ENCODE measurements at regions not wholly inside any gene's neighbourhood (a gene's known extent, or its start where the extent isn't known, plus 50 kb on each side); places are given as distances from the start of the nearest gene placed in this dataset.

DNA sequence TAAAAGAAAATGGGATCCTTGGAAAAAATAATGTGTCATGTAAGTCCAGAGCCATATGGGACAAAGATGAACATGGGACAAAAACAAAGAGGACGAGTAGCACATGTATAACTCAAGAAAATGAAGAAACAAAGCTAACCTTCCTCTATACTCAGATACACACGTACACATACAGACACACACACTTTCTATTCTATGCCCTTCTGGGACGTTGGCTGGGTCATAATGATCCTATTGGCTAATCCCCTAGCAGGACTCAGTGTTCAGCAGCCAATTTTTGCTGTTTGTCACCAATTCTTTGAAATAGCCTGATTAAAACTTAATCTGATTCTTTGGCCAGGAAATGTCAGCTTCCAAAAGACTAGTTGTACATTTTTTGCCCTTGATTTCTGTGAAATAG, 189.4 kb upstream of the FOXG1 start:
- H3K27ac Mint-ChIP-seq: no peak overlapping the region
- H3K36me3 Mint-ChIP-seq (ENCODE audit: low read depth): no peaks in the 10 kb centered on the region
- H3K27me3 Mint-ChIP-seq (ENCODE audit: low read depth): no peaks in the 10 kb centered on the region
- no peak overlapping the region for H3K4me3 Mint-ChIP-seq
- no peaks in the 10 kb centered on the region for H3K4me1 Mint-ChIP-seq (ENCODE audit: low read depth)
- peaks cover 34% of the 10 kb centered on the region for H3K9me3 Mint-ChIP-seq

DNA sequence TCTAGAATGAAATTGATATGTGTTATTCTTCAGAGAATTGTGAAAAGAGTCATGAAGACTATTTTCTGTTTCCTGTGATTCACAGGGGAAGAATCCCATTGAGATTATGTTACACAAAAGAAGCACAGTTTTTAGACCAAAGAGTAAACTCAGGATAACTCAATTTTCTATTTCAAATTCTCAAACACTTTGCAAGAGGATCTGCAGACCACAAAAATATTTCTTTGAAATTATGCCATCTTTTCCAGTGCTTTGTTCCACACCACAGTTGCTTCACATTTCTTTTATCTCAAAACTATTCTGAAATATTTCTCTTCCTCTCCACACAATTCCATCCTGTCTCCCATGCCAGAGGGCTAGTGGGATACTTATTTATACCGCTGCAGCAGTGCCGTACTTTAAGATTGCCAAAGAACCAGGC, 188.9 kb upstream of the FOXG1 start:
- H3K27ac Mint-ChIP-seq: no peak overlapping the region
- no peaks in the 10 kb centered on the region for H3K27me3 Mint-ChIP-seq (ENCODE audit: low read depth)
- no peak overlapping the region for H3K4me3 Mint-ChIP-seq
- no peaks in the 10 kb centered on the region for H3K36me3 Mint-ChIP-seq (ENCODE audit: low read depth)
- peaks cover 29% of the 10 kb centered on the region for H3K9me3 Mint-ChIP-seq
- H3K4me1 Mint-ChIP-seq (ENCODE audit: low read depth): no peaks in the 10 kb centered on the region

DNA sequence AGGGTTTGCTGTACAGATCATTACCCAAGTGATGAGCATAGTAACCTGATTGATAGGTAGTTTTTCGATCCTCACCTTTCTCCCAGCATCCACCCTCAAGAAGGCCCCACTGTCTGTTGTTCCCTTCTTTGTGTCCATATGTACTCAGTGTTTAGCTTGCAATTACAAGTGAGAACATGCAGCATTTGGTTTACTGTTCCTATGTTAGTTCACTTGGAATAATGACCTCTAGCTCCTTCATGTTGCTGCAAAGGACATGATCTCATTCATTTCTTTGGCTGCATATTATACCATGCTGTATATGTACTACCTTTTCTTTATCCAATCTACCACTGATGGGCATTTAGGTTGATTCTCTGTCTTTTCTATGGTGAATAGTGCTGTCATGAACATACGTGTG, 181.6 kb upstream of the FOXG1 start:
- no peaks in the 10 kb centered on the region for H3K36me3 Mint-ChIP-seq (ENCODE audit: low read depth)
- no peak overlapping the region for H3K27ac Mint-ChIP-seq
- peaks cover 35% of the 10 kb centered on the region for H3K9me3 Mint-ChIP-seq
- H3K27me3 Mint-ChIP-seq (ENCODE audit: low read depth): no peaks in the 10 kb centered on the region
- no peak overlapping the region for H3K4me3 Mint-ChIP-seq
- H3K4me1 Mint-ChIP-seq (ENCODE audit: low read depth): no peaks in the 10 kb centered on the region

DNA sequence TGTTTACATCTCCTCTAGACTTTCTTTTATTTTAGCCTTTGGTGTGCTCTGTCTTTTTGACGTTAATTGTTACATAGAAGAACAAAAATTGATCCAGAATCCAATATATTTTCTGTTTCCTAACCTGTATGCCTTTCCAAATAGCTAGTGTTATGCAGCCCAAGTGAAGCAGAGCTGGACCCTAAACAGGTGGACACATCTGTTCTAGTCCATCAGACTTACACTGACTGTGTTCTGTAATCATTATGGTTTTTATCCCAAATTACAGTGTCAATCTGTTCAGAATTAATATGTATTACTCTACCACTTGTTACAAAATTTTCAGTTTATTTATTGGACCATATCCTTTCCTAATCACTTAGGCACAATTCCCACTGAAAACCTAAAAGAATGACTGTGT, 176.8 kb upstream of the FOXG1 start:
- Mint-ChIP-seq H3K36me3 (ENCODE audit: low read depth) (no peaks in the 10 kb centered on the region), H3K9me3 (peaks cover 30% of the 10 kb centered on the region), H3K27me3 (ENCODE audit: low read depth) (no peaks in the 10 kb centered on the region), H3K4me1 (ENCODE audit: low read depth) (no peaks in the 10 kb centered on the region), H3K4me3 (no peak overlapping the region), H3K27ac (no peak overlapping the region)

DNA sequence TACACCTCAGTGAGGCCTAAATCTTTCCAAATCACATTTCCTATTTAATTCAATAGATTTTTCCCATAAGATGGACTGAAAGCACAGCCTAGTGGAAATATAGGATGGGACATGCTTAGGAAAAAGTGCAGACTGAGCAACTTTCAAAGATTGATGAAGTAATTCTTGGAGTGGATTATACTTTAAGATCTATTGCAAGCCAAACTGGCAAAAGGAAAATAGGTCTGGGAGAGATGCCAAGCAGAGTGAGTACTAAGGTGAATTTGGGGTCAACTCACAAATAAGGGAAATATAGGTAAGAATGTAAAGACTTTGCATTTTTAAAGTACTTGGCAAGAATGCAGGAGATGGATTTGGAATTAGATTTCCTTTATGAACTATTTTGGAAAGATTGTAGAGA, 170.2 kb upstream of the FOXG1 start:
- no peaks in the 10 kb centered on the region for H3K36me3 Mint-ChIP-seq (ENCODE audit: low read depth)
- no peaks in the 10 kb centered on the region for H3K27me3 Mint-ChIP-seq (ENCODE audit: low read depth)
- no peak overlapping the region for H3K4me3 Mint-ChIP-seq
- H3K9me3 Mint-ChIP-seq: peaks cover 22% of the 10 kb centered on the region
- H3K4me1 Mint-ChIP-seq (ENCODE audit: low read depth): no peaks in the 10 kb centered on the region
- H3K27ac Mint-ChIP-seq: no peak overlapping the region

DNA sequence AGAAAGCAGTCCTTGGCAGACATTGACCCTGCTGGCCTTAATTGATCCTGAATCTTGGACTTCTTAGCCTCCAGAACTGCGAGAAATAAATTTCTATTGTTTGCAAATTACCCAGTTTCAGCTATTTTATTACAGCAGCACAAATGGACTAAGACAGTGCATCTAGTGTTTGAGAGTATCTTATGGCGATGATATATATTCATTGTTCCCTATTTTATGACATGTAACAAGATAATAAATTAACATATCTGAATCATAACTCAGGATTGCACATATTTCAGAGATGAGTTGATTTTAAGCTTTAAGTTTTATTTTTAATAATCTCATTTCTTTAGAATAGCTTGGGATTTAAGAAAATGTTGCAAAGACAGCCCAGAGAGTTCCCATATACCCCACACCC, 167.4 kb upstream of the FOXG1 start:
- Mint-ChIP-seq H3K36me3 (ENCODE audit: low read depth) (no peaks in the 10 kb centered on the region), H3K4me3 (no peak overlapping the region), H3K9me3 (peaks cover 16% of the 10 kb centered on the region), H3K27me3 (ENCODE audit: low read depth) (no peaks in the 10 kb centered on the region), H3K4me1 (ENCODE audit: low read depth) (no peaks in the 10 kb centered on the region), H3K27ac (no peak overlapping the region)

DNA sequence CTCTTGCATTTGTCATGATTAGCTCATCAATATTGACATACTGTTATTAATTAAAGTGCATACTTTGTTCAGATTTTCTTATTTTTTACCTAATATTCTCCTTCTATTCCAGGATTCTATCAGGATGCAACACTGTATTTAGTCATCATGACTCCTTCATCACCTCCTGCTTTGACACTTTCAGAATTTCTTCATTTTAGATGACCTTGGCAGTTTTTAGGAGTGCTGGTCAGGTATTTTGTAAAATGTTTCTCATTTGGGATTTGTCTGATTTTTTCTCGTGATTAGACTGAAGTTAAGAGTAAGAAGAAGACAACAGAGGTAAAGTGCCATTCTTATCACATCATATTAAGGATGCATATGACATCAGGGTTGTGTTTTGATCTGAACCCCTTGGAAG, 167.0 kb upstream of the FOXG1 start:
- no peaks in the 10 kb centered on the region for H3K4me1 Mint-ChIP-seq (ENCODE audit: low read depth)
- H3K27me3 Mint-ChIP-seq (ENCODE audit: low read depth): no peaks in the 10 kb centered on the region
- H3K4me3 Mint-ChIP-seq: no peak overlapping the region
- peaks cover 16% of the 10 kb centered on the region for H3K9me3 Mint-ChIP-seq
- H3K27ac Mint-ChIP-seq: no peak overlapping the region
- no peaks in the 10 kb centered on the region for H3K36me3 Mint-ChIP-seq (ENCODE audit: low read depth)

DNA sequence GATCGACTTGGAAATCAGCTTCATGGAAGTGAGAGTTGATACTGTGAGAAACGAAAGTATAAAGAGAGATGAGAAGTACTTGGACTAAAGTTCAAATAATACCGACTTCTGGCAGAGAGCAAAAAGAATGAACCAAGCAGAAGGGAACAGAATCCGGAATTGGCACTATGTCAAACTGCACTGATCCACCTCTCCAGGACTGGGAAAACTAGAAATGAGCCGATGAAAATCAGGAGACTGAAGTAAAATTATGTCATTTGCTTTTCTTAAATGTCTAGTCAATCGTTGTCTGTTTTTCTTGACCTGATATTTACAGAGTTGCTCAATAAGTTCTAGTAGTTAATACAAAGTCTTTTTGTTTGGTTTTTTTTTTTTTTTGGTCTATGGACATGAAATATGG, 163.0 kb upstream of the FOXG1 start:
- Mint-ChIP-seq H3K4me3 (no peak overlapping the region), H3K9me3 (peaks cover 7% of the 10 kb centered on the region), H3K27me3 (ENCODE audit: low read depth) (no peaks in the 10 kb centered on the region), H3K36me3 (ENCODE audit: low read depth) (no peaks in the 10 kb centered on the region), H3K4me1 (ENCODE audit: low read depth) (no peaks in the 10 kb centered on the region), H3K27ac (no peak overlapping the region)

DNA sequence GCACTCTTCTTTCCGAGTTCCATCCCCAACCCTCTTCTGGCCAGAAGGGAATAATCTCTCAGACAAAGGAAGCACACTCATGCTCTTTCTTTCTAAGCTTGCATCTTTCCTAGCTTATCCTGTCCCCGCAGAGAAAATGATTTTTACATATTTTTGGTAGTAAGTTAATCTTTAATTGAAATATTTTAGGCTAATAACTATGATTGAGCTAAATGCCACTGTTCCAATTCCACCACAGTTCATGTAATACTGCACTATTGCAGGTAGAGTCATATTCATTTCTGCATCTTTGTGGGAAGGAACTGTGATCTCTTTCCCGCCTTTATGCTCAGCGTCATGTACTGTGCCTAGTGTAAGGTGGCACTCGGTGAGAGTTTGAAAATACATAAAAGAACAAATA, 158.9 kb upstream of the FOXG1 start:
- Mint-ChIP-seq H3K4me1 (ENCODE audit: low read depth) (no peaks in the 10 kb centered on the region), H3K4me3 (no peak overlapping the region), H3K27me3 (ENCODE audit: low read depth) (no peaks in the 10 kb centered on the region), H3K36me3 (ENCODE audit: low read depth) (no peaks in the 10 kb centered on the region), H3K27ac (no peak overlapping the region), H3K9me3 (peaks cover 2% of the 10 kb centered on the region)

DNA sequence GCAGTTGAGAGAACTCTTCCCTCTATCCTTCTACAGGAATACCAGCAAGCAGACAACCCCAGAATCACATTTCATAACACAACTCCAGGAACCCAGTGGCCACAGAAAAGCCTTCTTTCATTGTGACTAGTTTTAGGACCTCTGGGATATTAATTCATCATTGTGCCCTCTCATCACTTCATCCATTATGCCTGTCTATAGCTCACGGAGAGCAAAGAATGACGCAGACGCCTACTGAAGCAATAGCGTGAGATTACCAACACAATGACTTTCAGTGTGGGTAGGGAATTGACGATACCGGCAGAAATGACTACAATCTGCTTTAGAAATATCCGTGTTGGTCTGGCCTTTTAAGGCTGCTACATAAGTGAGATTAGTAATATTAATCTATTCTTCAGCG, 158.1 kb upstream of the FOXG1 start:
- no peaks in the 10 kb centered on the region for H3K4me1 Mint-ChIP-seq (ENCODE audit: low read depth)

DNA sequence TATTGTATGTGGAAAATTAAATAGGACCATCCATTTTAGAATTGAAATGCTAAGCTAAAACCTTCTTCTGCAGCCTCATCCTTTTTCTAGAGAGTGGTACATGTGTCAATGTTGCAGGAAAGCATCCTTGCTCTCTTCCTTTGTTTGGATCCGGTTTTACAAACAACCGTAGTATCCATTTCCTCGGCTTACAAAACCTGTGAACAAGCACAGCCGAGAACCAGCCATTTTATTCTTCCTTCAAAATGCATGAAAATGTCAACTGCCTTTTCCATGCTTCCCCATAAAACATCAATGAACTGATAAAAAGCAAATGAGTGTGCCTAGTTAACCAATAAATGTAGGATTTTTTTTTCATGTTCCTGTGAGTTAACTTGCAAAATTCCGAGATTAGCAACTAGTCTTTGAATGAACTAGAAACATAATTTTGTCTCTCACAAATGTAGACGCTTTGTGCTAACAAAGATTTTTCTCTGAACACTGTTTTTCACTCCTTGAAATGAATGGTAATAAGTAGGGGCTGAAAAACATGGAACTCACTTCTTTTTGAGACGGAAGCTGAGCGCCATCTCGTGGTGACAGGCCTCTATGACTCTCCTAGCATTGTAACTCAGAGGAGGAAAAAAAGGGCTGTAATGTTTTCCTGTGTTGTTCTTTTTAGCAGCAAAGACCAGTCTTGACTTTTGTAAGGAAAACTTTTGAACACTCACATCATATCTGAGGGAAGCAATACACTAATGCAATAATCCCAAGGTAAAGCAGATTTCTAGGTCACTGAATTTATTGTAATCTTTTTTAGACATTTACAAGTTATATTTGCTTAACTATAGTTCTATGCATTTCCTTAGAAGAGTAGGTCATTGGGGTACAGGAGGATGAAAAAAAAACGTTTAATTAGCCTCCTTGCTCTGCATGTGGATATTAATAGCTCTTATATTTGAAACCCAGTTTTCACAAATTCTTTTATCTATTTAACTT, 157.4 kb upstream of the FOXG1 start:
- H3K27me3 Mint-ChIP-seq (ENCODE audit: low read depth): no peaks in the 10 kb centered on the region
- no peaks in the 10 kb centered on the region for H3K4me1 Mint-ChIP-seq (ENCODE audit: low read depth)
- H3K27ac Mint-ChIP-seq: no peak overlapping the region
- peaks cover 6% of the 10 kb centered on the region for H3K9me3 Mint-ChIP-seq
- no peaks in the 10 kb centered on the region for H3K36me3 Mint-ChIP-seq (ENCODE audit: low read depth)
- no peak overlapping the region for H3K4me3 Mint-ChIP-seq

More for the DNA sequence above, 158.1 kb upstream of the FOXG1 start:
- Mint-ChIP-seq H3K27ac (no peak overlapping the region), H3K27me3 (ENCODE audit: low read depth) (no peaks in the 10 kb centered on the region), H3K36me3 (ENCODE audit: low read depth) (no peaks in the 10 kb centered on the region), H3K4me3 (no peak overlapping the region), H3K9me3 (no peaks in the 10 kb centered on the region)

DNA sequence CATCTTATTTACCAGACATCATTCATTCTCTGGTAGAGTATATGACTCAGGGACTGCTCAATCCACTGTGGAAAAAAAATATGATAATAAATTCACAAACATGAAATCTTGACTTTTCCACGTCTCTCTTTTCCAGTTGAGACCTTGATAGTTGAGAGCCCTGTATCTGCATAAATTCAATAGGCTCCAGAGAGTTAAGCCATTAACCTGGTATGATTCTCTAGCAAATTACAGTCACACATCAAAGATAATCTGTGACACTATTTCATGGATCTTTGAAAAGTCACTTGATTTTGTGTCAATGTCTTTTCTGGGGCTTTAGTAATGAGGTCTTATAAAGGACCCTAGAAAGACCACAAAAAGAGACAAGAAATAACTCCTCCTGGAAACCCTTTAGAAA, 154.2 kb upstream of the FOXG1 start:
- Mint-ChIP-seq H3K9me3 (peaks cover 11% of the 10 kb centered on the region), H3K27me3 (ENCODE audit: low read depth) (no peaks in the 10 kb centered on the region), H3K4me1 (ENCODE audit: low read depth) (no peaks in the 10 kb centered on the region), H3K27ac (no peak overlapping the region), H3K36me3 (ENCODE audit: low read depth) (no peaks in the 10 kb centered on the region), H3K4me3 (no peak overlapping the region)

DNA sequence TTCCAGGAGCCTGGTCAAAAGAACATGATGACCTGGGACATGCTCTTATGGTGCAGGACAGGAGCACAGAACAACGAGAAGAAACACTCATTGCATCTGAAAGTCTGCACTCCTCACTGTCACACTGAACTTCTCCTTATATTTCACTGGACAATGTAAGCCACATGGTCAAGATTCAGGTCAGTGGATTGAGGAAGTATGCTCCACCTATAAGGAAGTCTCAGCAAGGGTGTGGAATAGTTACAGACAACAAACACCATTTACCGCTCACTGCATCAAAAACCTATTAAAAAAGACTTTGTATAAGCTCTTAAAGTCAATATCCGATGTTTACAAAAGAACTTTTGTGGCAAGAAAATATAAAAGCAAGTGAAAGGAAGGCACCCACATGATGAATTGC, 153.1 kb upstream of the FOXG1 start:
- Mint-ChIP-seq H3K9me3 (peaks cover 12% of the 10 kb centered on the region), H3K4me3 (no peak overlapping the region), H3K4me1 (ENCODE audit: low read depth) (no peaks in the 10 kb centered on the region)

DNA sequence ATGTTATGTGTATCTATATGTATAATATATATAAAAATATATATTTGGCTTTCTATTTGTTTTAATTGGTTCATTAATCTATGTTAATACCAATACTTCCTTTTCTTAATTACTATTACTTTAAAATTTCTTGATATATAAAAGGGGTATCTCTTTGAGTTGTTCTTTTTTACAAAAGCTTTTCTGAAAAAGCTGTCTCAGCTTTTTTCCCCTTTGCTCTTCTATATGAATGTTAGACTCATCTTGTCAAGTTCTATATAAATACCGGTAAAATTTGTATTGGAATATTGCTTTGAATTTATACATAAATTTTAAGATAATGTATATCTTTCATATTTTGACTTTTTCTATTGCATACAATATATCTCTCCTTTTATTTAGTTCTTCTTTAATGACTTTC, 139.8 kb upstream of the FOXG1 start:
- H3K27ac Mint-ChIP-seq: no peak overlapping the region
- H3K36me3 Mint-ChIP-seq (ENCODE audit: low read depth): no peaks in the 10 kb centered on the region
- H3K4me3 Mint-ChIP-seq: no peak overlapping the region
- no peaks in the 10 kb centered on the region for H3K4me1 Mint-ChIP-seq (ENCODE audit: low read depth)
- no peaks in the 10 kb centered on the region for H3K27me3 Mint-ChIP-seq (ENCODE audit: low read depth)
- H3K9me3 Mint-ChIP-seq: peaks cover 23% of the 10 kb centered on the region

More for the DNA sequence above, 153.1 kb upstream of the FOXG1 start:
- Mint-ChIP-seq H3K27ac (no peak overlapping the region), H3K36me3 (ENCODE audit: low read depth) (no peaks in the 10 kb centered on the region), H3K27me3 (ENCODE audit: low read depth) (no peaks in the 10 kb centered on the region)

DNA sequence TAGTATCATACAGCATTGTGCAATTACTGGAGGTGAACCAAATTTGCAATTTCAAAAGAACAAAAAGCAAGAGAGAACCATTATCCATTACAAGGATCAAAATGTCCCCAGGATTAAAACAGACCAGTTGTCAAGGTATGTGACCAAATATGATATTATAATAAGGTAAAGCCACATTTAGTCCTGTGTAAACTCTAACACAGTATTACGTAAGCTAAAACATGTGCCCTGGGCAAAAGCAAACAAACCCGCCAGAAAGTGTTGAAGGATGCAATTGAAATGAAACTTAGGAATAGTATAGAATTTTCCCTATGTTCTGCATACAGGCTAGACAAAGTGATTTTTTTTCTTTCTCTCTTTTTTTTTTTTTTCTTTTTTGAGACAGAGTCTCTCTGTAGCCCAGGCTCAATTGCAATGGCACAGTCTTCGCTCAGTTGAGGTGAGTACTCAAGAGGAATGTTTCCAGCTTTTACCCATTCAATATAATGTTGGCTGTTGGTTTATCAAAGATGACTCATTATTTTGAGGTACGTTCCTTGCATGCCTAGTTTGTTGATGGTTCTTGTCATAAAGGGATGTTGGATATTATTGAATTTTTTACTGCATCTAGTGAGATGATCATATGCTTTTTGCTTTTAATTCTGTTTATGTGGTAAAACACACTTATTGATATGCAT, 137.1 kb upstream of the FOXG1 start:
- peaks cover 28% of the 10 kb centered on the region for H3K9me3 Mint-ChIP-seq
- no peak overlapping the region for H3K27ac Mint-ChIP-seq

More for the DNA sequence above, 137.1 kb upstream of the FOXG1 start:
- Mint-ChIP-seq H3K4me1 (ENCODE audit: low read depth) (no peaks in the 10 kb centered on the region), H3K27me3 (ENCODE audit: low read depth) (no peaks in the 10 kb centered on the region), H3K36me3 (ENCODE audit: low read depth) (no peaks in the 10 kb centered on the region), H3K4me3 (no peak overlapping the region)

All from T-helper 1 cell treated with Interleukin-12 subunit alpha and Interleukin-12 subunit beta and Interleukin-4 antibody, amounts not matched to agents 30 μg/mL and 1 μg/mL, for 36 hours (primary cell).